GM19455 (cell line): ENCODE measurements at regions not wholly inside any gene's neighbourhood (a gene's known extent, or its start where the extent isn't known, plus 50 kb on each side); places are given as distances from the start of the nearest gene placed in this dataset.
"Not testable (repeated sequence)": the region's sequence is repeated elsewhere in the genome, so short reads cannot be mapped to it uniquely, and the experiment has no call there.

Experiments used
- ATAC-seq: cut with Tn5 transposase; IDR thresholded peaks from one replicate; pipeline ENCODE4 v1.9.1; 2021; ENCODE audit not compliant: unreplicated experiment

GRCh38 chr13:52931539-52932431 is 83.3 kb upstream of the PCDH8 start:
- ATAC-seq: no peak

DNA sequence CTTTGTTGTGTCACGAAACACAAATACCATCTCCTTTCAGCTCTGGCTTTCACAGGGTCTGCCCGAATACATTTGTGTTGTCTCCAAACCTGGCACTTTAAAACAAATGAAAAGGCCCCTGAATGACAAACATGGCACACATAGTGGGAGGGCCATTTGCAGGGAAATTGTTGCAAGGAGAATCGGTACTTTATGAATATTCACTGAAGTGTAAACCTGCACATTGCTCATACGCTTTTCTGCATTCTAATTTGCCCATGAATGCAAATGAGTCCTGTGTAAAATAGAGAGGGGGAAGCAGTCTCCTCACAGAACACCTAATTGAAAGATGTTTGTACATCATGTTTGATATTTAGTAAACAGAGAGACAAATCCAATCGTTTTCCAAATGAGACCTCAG is 82.7 kb upstream of the PCDH8 start:
- ATAC-seq: no peak

DNA sequence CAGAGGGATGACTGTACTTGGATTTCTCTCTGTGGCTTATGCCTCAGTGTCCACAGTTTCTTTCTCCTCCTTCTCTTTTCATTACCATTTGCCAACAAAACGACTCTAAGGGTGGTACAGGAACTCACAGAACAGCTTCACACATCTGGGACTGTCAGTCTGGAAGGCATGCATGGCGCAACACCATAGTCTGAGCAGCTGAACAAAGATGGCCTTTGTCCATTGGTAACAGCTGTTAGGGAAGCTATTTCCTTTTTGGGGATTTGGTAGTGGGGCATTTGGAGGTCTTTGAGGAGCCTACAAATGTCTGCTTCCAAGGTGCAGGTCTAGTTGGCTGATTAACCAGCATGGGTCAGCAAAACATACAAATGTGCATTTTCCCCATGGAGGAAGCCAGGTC is 81.4 kb upstream of the PCDH8 start:
- ATAC-seq: no peak

- no peak for ATAC-seq
Observed at GRCh38 chr13:52926971-52927370, 78.5 kb upstream of the PCDH8 start.

DNA sequence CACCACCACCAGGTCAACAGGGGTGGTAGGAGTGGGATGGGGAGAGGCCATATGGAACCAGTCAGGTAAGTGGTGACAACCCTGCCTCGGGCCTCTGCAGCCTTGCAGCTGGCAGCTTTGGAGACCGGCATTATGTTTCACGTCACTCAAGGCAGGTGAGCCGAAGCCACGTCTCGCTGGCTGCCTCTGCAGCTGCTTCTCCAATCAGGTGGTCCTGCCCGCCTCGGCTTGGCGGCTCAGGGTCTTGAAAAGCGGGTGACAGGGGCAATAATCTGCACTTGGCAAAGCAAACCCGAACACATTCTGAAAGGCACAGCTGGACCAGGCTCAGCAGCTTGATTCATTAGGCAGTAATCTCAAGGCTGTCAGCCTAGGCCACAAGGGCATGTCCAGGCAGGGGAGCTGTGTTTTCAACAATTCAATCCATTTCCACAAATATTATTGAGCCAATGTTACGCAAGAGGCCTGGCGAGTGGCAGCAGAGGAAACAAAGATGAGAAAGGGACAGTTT is 77.4 kb upstream of the PCDH8 start:
- ATAC-seq: no peak

GRCh38 chr13:52925251-52925650 is 76.8 kb upstream of the PCDH8 start:
- ATAC-seq: no peak

DNA sequence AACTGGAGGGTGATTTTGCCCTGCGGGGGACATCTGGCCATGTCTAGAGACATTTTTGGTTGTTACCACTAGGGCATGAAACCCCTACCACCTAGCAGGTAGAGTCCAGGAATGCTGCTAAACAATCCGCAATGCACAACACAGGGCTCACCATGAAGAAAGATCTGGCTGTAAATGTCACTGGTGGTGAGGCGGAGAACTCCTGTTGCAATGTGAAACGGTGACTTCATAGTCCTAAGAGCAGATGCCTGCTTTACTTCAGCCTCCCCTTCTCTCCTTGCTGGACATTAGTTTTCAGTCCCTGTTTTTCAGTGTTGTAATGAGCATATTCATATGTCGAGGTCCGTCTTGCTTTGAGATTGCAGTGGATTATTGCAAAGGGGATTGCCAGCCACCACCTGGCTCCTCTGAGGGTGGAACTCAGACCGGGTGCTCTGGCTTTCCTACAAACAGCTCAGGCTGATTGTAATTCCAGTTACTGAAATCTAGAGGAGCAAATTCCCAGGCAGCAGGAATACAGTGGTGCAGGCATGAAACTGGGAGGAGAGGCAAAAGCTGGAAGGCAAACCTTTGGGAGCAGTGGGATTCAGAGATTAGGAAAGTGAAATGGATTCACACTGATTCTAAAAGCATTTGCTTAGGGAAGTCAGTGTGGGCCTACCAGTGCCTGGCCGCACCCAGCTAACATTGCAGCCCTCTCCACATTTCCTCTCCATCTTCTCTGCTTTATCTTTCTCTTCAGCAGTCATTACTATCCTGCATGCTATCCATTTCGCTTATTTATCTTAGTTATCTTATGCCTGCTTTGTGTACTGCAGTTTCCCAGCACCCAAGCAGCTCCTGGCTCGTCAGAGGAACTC is 76.1 kb upstream of the PCDH8 start:
- ATAC-seq: no peak

- no peak for ATAC-seq
Observed at GRCh38 chr13:52922961-52923360, 74.5 kb upstream of the PCDH8 start.

DNA sequence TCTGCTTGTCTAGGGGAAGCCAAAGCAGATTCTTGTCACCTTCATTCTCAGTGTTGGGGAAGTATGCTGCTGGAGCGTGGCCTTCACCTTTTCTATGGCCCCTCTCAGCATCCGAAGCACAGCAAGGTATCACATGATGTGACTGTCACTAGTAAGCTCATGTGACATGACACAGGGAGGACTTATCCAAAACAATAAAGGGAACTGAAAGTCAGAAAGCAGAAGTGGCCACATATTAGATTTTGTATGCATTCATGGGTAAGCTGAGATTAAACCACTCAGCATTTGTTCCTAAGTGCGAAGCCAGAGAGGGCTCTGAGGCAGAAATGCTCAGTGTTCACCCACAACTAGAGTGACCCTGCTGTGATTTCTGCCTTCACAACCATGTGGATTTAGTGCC is 72.8 kb upstream of the PCDH8 start:
- ATAC-seq: peak; percentile 97

- ATAC-seq: no peak
Observed at GRCh38 chr13:52916486-52916990, 68.1 kb upstream of the PCDH8 start.

DNA sequence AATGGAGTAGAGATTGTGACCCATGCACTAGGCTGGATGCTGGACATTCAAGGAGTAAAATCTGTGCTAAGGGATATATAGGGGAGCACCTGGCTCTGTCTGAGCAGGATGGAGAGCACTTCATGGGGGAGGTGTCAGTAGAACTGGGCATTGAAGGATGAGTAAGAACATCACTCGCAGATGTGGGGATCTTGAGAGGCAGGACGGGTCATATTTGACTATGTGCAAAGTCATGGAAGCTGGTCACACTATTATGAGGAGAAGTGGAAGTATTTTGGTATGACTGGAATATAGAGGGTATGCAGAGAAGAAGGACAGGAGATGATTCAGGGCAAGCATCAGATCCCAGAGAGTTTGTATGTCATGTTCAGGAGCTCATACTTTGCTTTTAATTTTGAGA is 62.9 kb upstream of the PCDH8 start:
- ATAC-seq: no peak

DNA sequence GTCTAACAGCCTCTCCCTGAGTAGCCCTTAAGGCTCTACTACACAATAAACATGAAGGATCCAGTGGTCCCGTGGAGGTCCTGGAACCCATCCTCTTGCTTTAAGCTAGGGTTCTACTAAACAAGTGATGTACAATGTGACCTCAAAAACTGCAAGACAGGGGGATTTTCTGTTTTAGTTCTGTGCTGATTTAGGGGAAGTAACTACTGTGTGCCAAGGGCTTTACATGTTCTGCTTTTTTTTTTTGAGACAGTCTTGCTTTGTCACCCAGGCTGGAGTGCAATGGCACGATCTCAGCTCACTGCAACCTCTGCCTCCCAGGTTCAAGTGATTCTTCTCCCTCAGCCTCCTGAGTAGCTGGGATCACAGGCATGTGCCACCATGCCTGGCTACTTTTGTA is 61.9 kb upstream of the PCDH8 start:
- ATAC-seq: not testable (repeated sequence)

GRCh38 chr13:52906122-52906903 is 57.9 kb upstream of the PCDH8 start:
- ATAC-seq: no peak

DNA sequence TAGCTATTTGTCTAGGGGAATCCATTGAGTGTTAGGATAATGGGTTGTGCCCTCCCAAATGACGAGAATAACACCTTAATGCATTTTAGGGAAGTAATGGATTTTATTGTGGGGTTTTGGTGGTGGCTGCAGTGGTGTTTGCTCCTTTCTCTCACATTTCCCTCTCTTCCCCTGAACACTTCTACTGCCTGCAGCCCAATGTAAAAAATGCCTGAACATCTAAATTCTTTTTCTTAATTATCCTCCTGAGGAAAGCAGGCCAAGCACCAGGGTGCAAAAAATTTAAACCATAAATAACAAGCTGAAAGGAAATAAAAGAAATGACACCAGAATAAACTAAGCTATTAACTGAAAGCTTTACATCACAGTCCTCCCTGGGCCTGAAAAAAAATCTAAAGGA is 57.3 kb upstream of the PCDH8 start:
- ATAC-seq: no peak

GRCh38 chr13:52903320-52903719 is 54.9 kb upstream of the PCDH8 start:
- peak; percentile 98 for ATAC-seq

DNA sequence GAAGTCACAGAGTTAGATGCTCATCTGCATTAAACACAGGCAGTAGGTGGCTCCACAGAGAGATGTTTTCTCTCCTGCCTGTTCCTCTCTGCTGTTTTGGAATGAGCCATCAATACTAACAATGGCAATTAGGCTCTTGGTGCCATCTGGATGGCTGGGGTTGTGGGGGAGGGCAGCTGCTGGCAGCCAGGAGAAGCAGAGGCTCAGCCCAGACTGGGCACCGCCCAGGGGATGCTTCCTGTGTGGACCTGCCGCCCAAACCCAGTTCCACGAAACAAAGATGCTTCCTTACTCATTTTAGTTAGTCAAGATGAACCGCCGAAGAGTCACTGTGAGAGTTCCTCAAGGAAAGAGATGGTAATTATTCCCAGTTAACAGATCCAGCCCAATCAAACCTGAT is 50.8 kb upstream of the PCDH8 start:
- no peak for ATAC-seq
